GM12874 (cell line): ENCODE measurements at regions not wholly inside any gene's neighbourhood (a gene's known extent, or its start where the extent isn't known, plus 50 kb on each side); places are given as distances from the start of the nearest gene placed in this dataset.

Experiments used
- CTCF ChIP-seq: IDR thresholded peaks from 2 replicates; pipeline ENCODE4 v1.5.1; 2011; ENCODE audit warnings: low read depth, mild to moderate bottlenecking, control low read depth, low read length, moderate library complexity; ENCODE audit not compliant: insufficient read depth

GRCh38 chr13:52899206-52899605 lies 50.8 kb upstream of the PCDH8 start:
- no peak for TF ChIP-seq CTCF
